ENCODE measurements at regions not wholly inside any gene's neighbourhood (a gene's known extent, or its start where the extent isn't known, plus 50 kb on each side); places are given as distances from the start of the nearest gene placed in this dataset.

DNA sequence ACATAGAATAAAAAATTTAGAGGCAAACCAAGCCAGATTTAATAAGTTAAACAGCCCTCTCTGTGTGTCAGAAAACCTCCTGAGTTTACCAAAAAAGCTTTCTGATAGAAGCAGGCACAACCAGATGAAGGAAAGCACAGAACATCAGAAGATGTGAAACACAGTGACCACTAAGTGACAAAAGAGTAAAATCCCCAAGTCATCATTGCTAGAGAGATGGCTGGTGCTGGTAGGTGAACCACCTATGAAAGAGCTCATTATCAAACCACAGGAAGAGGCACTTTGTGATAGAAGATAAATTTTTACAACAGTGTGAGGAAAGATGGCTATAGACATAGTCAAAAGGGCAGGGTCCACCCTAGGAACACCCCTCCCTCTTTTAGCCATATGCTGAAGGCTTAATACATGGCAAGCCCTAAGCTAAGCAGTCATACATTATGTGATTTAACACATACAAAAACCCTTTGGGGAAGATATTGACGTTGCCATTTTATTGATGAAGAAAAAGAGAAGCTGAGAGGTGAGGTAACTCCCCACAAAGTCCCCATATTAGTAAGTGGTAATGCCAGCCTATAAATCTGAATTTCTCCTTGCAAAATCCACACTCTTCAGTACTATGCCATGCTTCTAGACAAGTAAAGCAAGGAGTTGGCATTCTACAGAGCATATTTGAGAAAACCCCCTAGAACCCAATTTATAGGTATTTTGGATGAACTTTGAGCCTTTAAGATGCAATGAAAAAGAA lies 449.9 kb downstream of the LRIG3 start:
- H3K27ac ChIP-seq: no peak overlapping the region
- TF ChIP-seq CTCF (conservative IDR thresholded peaks at IDR 0.05) (no peak), ZFX (IDR thresholded peaks at IDR 0.05) (no peak)

GRCh38 chr12:58479401-58479800 lies 440.9 kb downstream of the LRIG3 start:
- no peak for TF ChIP-seq ZFX (IDR thresholded peaks at IDR 0.05)
- TF ChIP-seq CTCF (conservative IDR thresholded peaks at IDR 0.05): no peak
- no peak overlapping the region for H3K27ac ChIP-seq

- TF ChIP-seq CTCF (conservative IDR thresholded peaks at IDR 0.05): no peak
- TF ChIP-seq ZFX (IDR thresholded peaks at IDR 0.05): no peak
- H3K27ac ChIP-seq: no peak overlapping the region
Measured at GRCh38 chr12:58481811-58482210, 438.5 kb downstream of the LRIG3 start.

- TF ChIP-seq ZFX (IDR thresholded peaks at IDR 0.05) (no peak), CTCF (conservative IDR thresholded peaks at IDR 0.05) (no peak)
- no peak overlapping the region for H3K27ac ChIP-seq
Measured at GRCh38 chr12:58487255-58487654, 433.0 kb downstream of the LRIG3 start.

DNA sequence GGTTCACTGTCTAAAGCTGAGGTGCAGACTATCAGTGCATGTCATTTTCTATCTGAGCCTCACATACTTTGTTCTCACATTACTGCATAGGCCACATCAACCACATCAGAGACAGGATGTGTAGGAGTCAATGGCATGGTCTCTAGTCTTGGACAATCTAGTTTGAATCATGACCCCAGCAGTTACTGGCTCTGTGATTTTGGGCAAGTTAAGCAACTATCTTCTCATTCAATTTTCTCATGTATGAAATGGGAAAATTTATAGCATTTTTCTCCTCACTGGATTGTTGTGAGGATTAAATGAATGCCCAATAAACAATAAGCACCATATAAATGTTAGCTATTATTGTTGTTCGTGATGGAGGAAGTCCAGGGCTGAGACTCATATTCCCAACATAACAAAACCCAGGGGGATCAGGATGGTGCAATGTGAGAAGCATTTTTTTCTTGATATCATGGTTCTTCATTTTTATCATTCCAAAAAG lies 432.6 kb downstream of the LRIG3 start:
- H3K27ac ChIP-seq: no peak overlapping the region
- no peak for TF ChIP-seq CTCF (conservative IDR thresholded peaks at IDR 0.05)
- no peak for TF ChIP-seq ZFX (IDR thresholded peaks at IDR 0.05)

DNA sequence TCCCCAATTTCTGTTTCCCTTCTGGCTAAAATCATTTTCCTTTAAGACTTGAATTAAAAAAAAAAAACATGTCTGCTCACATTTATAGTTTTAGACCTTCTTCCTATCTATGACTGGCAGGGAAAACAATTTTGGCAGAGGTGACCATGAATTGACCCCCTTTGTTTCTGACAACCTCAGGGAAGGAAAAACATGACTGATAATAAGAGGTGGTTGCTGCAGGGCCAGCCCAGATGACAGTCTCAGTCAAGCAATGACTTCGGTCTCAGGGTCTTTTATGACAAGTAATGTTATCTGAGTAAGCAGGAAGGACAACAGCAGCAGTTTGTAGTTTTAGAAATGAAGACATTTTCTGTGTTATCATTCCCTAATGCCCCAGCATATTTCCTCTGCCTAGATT lies 430.9 kb downstream of the LRIG3 start:
- TF ChIP-seq ZFX (IDR thresholded peaks at IDR 0.05): no peak
- no peak for TF ChIP-seq CTCF (conservative IDR thresholded peaks at IDR 0.05)

GRCh38 chr12:58491306-58491705 lies 429.0 kb downstream of the LRIG3 start:
- H3K27ac ChIP-seq: no peak overlapping the region
- TF ChIP-seq CTCF (conservative IDR thresholded peaks at IDR 0.05) (no peak), ZFX (IDR thresholded peaks at IDR 0.05) (no peak)

More for the DNA sequence above, 430.9 kb downstream of the LRIG3 start:
- H3K27ac ChIP-seq: no peak overlapping the region

Data from C4-2B (cell line).